Omental fat pad (tissue), 3 donors: ENCODE measurements at regions not wholly inside any gene's neighbourhood (a gene's known extent, or its start where the extent isn't known, plus 50 kb on each side); places are given as distances from the start of the nearest gene placed in this dataset.

Source experiments
- ATAC-seq: fragments of 150-250 bp; one replicate; pipeline ENCODE4 v1.9.1; 2016; ENCODE audit warnings: mild to moderate bottlenecking, moderate library complexity; ENCODE audit not compliant: low FRiP score
- DNase-seq: peaks from one replicate; pipeline ENCODE4 v3.0.0-alpha.2; 2019; ENCODE audit warnings: low spot score
- TF ChIP-seq, protein P1 (sequence below), 3 donors: fragments of 450-650 bp; IDR thresholded peaks; one replicate each; pipeline ENCODE4 v1.5.1; 2016 to 2017; ENCODE audit warnings: antibody characterized with exemption in 3 of 3, mild to moderate bottlenecking in 3 of 3, moderate library complexity in 2 of 3

DNA sequence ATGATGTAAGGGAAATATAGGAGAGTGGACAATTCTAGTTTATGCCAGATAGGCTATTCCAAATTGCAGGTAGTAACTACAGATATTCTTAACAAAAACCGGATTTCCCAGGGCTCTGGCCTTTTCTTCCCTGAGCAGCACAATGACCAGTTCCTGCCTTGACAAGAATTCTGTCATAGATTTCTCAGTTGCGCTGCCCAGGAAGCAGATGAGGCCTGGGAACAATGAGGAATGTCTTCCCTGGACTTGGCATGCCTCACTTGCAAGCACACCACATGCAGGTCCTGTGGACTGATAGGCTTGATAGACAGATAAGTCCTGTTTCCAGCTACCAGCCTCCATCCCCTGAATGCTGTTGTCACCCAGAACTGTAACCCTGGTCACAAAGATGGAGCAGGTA, 174.5 kb upstream of the PRSS58 start:
- ATAC-seq (no peak), DNase-seq (no peak)
- TF ChIP-seq, protein P1, sequence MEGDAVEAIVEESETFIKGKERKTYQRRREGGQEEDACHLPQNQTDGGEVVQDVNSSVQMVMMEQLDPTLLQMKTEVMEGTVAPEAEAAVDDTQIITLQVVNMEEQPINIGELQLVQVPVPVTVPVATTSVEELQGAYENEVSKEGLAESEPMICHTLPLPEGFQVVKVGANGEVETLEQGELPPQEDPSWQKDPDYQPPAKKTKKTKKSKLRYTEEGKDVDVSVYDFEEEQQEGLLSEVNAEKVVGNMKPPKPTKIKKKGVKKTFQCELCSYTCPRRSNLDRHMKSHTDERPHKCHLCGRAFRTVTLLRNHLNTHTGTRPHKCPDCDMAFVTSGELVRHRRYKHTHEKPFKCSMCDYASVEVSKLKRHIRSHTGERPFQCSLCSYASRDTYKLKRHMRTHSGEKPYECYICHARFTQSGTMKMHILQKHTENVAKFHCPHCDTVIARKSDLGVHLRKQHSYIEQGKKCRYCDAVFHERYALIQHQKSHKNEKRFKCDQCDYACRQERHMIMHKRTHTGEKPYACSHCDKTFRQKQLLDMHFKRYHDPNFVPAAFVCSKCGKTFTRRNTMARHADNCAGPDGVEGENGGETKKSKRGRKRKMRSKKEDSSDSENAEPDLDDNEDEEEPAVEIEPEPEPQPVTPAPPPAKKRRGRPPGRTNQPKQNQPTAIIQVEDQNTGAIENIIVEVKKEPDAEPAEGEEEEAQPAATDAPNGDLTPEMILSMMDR (IDR thresholded peaks at IDR 0.05): no peak

DNA sequence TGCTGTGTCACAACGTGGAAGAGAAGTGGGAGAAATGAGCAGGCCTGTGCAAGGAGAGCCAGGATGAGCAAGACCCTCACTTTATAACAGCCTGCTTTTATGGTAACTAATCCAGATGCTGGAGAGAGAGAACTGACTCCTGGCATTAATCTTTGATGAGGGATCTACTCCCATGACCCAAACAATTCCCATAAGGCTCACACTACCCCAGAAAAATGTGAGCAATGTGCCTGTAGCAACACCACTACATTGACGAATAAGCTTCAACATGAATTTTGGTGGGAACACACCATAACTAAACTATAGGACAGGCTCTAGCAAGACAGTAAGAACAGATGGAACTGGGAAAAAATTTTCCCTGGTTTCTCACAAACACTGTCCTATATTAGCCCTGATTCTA, 173.6 kb upstream of the PRSS58 start:
- DNase-seq: no peak
- ATAC-seq: no peak
- TF ChIP-seq, protein P1 (IDR thresholded peaks at IDR 0.05): no peak

DNA sequence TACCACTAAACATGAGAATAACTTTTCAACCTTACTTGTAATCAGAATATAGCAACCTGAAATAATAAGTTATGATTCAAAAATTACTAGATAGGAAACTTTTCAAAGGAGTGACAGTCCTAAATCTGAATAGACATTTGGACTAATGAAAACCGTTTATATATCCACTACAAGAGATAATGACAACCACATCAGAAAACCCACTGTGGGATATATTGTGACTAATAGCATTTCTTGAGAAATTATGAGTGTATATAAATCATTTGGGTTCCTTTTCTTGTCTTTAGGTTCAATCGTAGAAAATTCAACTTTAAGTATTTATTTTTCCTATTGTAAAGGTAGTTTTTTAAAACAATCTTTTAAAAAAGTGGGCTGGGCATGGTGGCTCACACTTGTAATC, 170.2 kb upstream of the PRSS58 start:
- DNase-seq (no peak), ATAC-seq (no peak)
- TF ChIP-seq, protein P1 (IDR thresholded peaks at IDR 0.05): no peak

DNA sequence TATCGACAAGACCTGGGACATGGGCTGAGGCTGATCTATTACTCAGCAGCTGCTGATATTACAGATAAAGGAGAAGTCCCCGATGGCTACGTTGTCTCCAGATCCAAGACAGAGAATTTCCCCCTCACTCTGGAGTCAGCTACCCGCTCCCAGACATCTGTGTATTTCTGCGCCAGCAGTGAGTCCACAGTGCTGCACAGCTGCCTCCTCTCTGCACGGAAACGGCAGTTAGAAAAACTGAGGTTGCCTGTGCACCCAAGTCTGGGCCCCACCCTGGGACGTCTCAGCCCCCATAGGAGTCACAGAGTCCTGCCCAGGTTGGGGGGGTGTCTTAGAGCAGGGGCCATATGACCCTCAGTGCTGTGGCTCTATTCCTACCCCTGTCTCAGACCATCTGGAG, 167.4 kb upstream of the PRSS58 start:
- no peak for DNase-seq
- TF ChIP-seq, protein P1 (IDR thresholded peaks at IDR 0.05): no peak
- no peak for ATAC-seq

DNA sequence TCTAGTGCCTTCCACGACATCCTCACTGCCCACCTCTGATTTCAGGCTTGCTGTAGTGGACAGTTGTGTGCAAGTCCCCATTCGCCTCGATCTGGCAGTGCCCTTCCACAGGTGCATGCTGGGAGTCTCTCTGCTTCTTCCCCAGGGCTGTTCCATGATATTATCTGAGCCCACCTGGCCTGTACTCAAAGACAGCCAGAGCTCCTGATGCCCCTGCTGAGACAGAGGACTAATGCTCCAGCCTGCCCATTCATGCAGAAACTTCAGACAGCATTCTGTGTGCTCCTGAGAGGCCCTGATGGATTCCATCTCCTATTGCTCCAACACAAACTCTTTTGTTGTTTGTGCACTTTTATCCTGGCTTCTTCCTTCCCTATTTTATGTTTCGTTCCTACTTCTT, 164.8 kb upstream of the PRSS58 start:
- no peak for ATAC-seq
- no peak for DNase-seq
- TF ChIP-seq, protein P1 (IDR thresholded peaks at IDR 0.05): no peak

DNA sequence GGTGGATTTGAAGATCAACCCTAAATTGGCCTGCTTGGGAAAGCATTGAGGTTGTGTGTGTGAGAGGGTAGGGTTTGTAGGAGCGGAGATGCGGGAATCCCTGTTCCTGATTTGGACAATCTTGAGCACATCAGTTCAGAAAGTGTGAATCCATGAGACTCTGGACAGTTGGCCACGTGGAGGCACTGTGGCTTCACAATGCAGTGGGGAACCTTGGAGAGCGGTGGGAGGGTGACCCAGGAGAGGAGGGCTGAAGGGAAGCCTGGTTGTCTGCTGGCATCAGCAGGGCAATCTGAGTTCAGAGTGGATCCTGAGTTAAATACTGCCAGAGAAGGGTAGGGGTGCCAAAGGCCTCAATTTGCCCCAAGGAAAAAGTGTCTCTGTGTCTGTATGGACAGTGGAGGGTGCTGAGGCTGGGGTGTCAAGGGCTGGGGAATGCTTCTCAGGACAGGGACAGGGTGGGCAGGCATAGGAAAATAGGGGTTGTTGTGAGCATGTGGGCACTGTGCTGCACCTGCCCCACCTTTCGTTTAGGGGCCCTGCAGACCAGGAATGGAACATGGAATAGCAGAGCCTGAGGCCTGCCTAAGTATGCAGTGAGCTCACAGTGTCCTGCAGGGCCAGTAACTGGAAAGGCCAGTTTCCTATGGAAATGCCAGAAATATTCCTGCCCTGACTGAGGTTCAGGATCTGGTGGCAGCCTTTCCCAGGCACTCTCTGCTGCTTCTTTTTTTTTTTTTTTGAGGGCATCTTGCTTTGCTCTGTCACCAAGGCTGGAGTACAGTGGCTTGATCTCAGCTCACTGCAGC, 162.9 kb upstream of the PRSS58 start:
- DNase-seq (no peak), ATAC-seq (no peak)

More for the DNA sequence above, 162.9 kb upstream of the PRSS58 start:
- TF ChIP-seq, protein P1 (IDR thresholded peaks at IDR 0.05): no peak
